Left cardiac atrium (tissue), 4 donors: ENCODE measurements at regions not wholly inside any gene's neighbourhood (a gene's known extent, or its start where the extent isn't known, plus 50 kb on each side); places are given as distances from the start of the nearest gene placed in this dataset.

Experiments used
- ATAC-seq, 2 donors: fragments of 200-7000 bp; cut with Tn5 transposase; one replicate each; pipeline ENCODE4 v1.9.1; 2020; ENCODE audit warnings: mild to moderate bottlenecking in 2 of 2, moderate library complexity in 2 of 2
- DNase-seq: peaks from one replicate; pipeline ENCODE4 v3.0.0-alpha.2; 2020
- intact Hi-C, 2 donors: fragments of 100-400 bp; cut with DNase I; formaldehyde crosslinking; loops; one replicate each; pipeline versions ENCODE4 v1.14.1 to v1.15.1; 2022 to 2023
- donor health status: DM: no; HTN: yes; CAD: no.
- donor health status: DM: no; HTN: yes; CAD: no; lungs with severe emphysema.
- donor health status: DM: yes; HTN: yes; CAD: no.
- donor health status: Dilated cardiomyopathy.

GRCh38 chr6:40227735-40228134 is 293.5 kb upstream of the MOCS1 start:
- ATAC-seq (no peak), DNase-seq (no peak)
- intact Hi-C loops = no loop called here

GRCh38 chr6:40222354-40222753 is 288.1 kb upstream of the MOCS1 start:
- ATAC-seq = no peak
- no peak for DNase-seq
- intact Hi-C loops = no loop called here

- DNase-seq (no peak), ATAC-seq (no peak)
- intact Hi-C loops = no loop called here
Measured at GRCh38 chr6:40219799-40220198, 285.5 kb upstream of the MOCS1 start.

GRCh38 chr6:40210628-40211056 is 276.4 kb upstream of the MOCS1 start:
- intact Hi-C loops = no loop called here
- ATAC-seq = no peak
- no peak for DNase-seq

GRCh38 chr6:40205801-40206200 is 271.5 kb upstream of the MOCS1 start:
- intact Hi-C loops = no loop called here
- no peak for ATAC-seq

GRCh38 chr6:40205004-40205403 is 270.7 kb upstream of the MOCS1 start:
- no peak for ATAC-seq
- intact Hi-C loops = no loop called here

More at GRCh38 chr6:40205801-40206200, 271.5 kb upstream of the MOCS1 start:
- no peak for DNase-seq

GRCh38 chr6:40197371-40197770 is 263.1 kb upstream of the MOCS1 start:
- no peak for ATAC-seq
- intact Hi-C loops = no loop called here
- DNase-seq = no peak

More at GRCh38 chr6:40205004-40205403, 270.7 kb upstream of the MOCS1 start:
- DNase-seq = no peak

GRCh38 chr6:40196135-40196518 is 261.9 kb upstream of the MOCS1 start:
- DNase-seq = no peak
- intact Hi-C loops = no loop called here
- ATAC-seq = no peak

- no peak for ATAC-seq
- no peak for DNase-seq
- intact Hi-C loops = no loop called here
Measured at GRCh38 chr6:40195428-40196134, 261.3 kb upstream of the MOCS1 start.

- DNase-seq (no peak), ATAC-seq (no peak)
- intact Hi-C loops = no loop called here
Measured at GRCh38 chr6:40194447-40195170, 260.3 kb upstream of the MOCS1 start.

GRCh38 chr6:40192516-40192915 is 258.3 kb upstream of the MOCS1 start:
- no peak for ATAC-seq
- intact Hi-C loops = no loop called here

GRCh38 chr6:40188931-40189330 is 254.7 kb upstream of the MOCS1 start:
- ATAC-seq (no peak), DNase-seq (no peak)
- intact Hi-C loops = no loop called here

More at GRCh38 chr6:40192516-40192915, 258.3 kb upstream of the MOCS1 start:
- DNase-seq = no peak

GRCh38 chr6:40187535-40188144 is 253.4 kb upstream of the MOCS1 start:
- ATAC-seq (no peak), DNase-seq (no peak)
- intact Hi-C loops = no loop called here

GRCh38 chr6:40185486-40185885 is 251.2 kb upstream of the MOCS1 start:
- ATAC-seq = no peak
- intact Hi-C loops = no loop called here
- DNase-seq = no peak

- DNase-seq (no peak), ATAC-seq (no peak)
- intact Hi-C loops = no loop called here
Measured at GRCh38 chr6:40183902-40184301, 249.6 kb upstream of the MOCS1 start.

- ATAC-seq (no peak), DNase-seq (no peak)
- intact Hi-C loops = no loop called here
Measured at GRCh38 chr6:40181367-40181766, 247.1 kb upstream of the MOCS1 start.

GRCh38 chr6:40180271-40180670 is 246.0 kb upstream of the MOCS1 start:
- intact Hi-C loops = no loop called here
- DNase-seq = no peak
- no peak for ATAC-seq

GRCh38 chr6:40179496-40179895 is 245.2 kb upstream of the MOCS1 start:
- ATAC-seq = no peak
- intact Hi-C loops = no loop called here
- DNase-seq = no peak

GRCh38 chr6:40177598-40177997 is 243.3 kb upstream of the MOCS1 start:
- intact Hi-C loops = no loop called here
- ATAC-seq (no peak), DNase-seq (no peak)

GRCh38 chr6:40176152-40176551 is 241.9 kb upstream of the MOCS1 start:
- no peak for DNase-seq
- no peak for ATAC-seq
- intact Hi-C loops = no loop called here

GRCh38 chr6:40172272-40172671 is 238.0 kb upstream of the MOCS1 start:
- no peak for ATAC-seq
- intact Hi-C loops = no loop called here
- DNase-seq = no peak
